ENCODE measurements at regions not wholly inside any gene's neighbourhood (a gene's known extent, or its start where the extent isn't known, plus 50 kb on each side); places are given as distances from the start of the nearest gene placed in this dataset.

DNA sequence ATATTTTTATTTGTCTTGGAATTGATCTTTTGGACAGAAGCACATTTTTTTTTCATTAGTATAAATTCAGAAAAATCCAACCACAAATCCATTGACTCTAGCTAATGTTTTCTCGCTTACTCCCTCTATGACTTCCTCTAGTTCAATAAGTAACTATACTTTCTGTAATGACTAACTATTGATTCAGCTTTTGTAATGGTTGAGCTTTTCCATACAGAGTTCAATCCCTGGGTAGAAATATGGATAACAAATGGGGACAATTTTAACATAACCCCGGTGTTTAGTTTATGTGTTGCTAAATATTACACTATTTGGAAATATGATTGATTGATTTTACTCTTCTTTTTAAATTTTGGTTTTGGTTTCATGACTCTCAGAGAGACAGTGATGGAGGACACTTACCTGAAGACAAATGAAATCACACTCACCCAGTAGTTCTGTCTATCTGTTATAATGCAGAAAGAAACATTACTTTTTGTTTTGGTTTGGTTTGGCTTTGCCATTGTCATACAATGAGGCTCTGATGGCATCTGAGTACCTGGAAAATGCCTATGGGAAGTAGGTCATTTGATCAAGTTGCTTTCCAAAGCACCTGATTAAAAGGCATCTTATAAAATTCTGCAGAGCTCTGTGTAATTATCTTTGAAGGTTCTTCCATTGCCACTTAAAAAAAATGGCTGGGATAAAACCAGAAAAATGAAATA is 309.7 kb upstream of the MPDZ start:
- Histone ChIP-seq H3K9me3 (ENCODE audit: control insufficient read depth in 3 of 3, low read length in 3 of 3) (no peaks in the 10 kb centered on the region), H3K27me3 (ENCODE audit: control insufficient read depth in 3 of 3, insufficient read depth in 3 of 3, low read length in 3 of 3) (no peaks in the 10 kb centered on the region), H3K36me3 (ENCODE audit: control insufficient read depth in 3 of 3, insufficient read depth in 3 of 3, low read length in 3 of 3) (no peaks in the 10 kb centered on the region), H3K4me1 (ENCODE audit: control insufficient read depth in 3 of 3, insufficient read depth in 3 of 3, low read length in 3 of 3) (peaks cover 0 to 8% (median 0%) of the 10 kb centered on the region in 3 donors), H3K27ac (ENCODE audit: low read depth, low read length) (no peak overlapping the region), H3K4me3 (ENCODE audit: low read length in 3 of 3) (no peak overlapping the region), H3K9ac (ENCODE audit: low read depth in 1 of 3, low read length in 3 of 3) (no peak overlapping the region)

DNA sequence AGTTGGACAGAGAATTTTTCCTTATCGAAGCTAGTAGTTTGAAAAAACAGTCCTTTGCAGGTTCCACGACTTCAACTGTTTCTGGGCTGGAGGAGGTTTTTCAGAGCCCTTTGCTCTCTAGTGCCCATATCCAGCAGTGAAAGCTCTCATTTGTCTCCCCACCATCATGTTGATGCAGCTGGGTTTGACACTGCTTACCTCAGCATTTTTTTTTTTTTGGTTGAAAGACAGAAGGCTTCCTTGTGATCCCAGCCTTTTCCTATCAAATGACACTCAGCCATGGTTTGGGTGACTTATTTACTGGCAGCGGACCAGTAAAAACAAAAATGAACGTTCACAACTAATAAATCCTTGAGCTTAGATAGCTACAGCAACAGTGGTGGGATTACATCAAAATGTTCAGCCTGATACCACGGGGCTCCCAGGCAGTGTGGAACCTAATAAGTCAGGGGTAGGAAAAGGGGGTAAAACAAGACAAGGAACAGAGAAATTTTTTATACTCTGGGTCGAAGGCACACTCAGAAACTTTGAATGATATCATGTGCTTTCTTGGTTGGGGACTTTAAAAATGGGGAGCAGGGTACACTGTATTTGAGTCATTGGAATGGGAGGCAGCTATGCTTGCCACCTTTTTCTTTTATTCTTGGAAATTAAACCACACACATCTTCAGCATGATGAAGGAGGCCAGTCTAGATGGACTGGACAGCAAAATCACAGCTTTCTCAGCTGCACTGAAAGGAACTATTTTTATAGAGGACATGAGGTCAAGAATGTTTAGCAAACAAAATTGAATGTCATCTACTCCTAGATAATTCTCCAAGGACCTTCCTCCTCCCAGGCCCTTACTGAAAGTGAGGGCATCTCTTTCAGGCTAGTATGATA is 308.9 kb upstream of the MPDZ start:
- no peaks in the 10 kb centered on the region for H3K36me3 ChIP-seq (ENCODE audit: control insufficient read depth in 3 of 3, insufficient read depth in 3 of 3, low read length in 3 of 3)
- H3K27me3 ChIP-seq (ENCODE audit: control insufficient read depth in 3 of 3, insufficient read depth in 3 of 3, low read length in 3 of 3) = no peaks in the 10 kb centered on the region
- peak overlapping the region; percentile 45 for H3K27ac ChIP-seq (ENCODE audit: low read depth, low read length)
- H3K4me1 ChIP-seq (ENCODE audit: control insufficient read depth in 3 of 3, insufficient read depth in 3 of 3, low read length in 3 of 3) = peaks cover 0 to 8% (median 0%) of the 10 kb centered on the region in 3 donors
- H3K9me3 ChIP-seq (ENCODE audit: control insufficient read depth in 3 of 3, low read length in 3 of 3) = no peaks in the 10 kb centered on the region
- H3K4me3 ChIP-seq (ENCODE audit: low read length in 3 of 3) = no peak overlapping the region
- no peak overlapping the region for H3K9ac ChIP-seq (ENCODE audit: low read depth in 1 of 3, low read length in 3 of 3)

DNA sequence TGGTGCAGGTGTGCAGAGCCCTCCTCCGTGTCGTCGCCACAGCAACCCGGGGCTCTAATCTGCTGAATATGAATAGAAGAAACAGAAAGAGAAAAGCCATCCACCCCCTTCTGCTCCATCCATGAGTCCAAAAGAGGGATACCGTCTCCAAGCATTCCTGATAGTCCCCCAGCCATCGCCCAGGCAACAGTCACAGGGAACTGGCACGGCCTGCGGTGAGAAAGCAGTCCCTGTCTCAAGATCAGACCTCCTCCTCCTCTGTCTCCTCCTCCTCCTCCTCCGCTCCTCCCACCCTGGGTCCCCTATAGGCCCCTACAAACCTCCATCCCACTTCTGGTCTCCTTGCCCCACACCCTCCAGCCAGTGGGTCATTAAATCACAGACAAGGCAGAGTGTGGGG is 308.1 kb upstream of the MPDZ start:
- no peaks in the 10 kb centered on the region for H3K36me3 ChIP-seq (ENCODE audit: control insufficient read depth in 3 of 3, insufficient read depth in 3 of 3, low read length in 3 of 3)
- H3K27ac ChIP-seq (ENCODE audit: low read depth, low read length) = no peak overlapping the region
- H3K9ac ChIP-seq (ENCODE audit: low read depth in 1 of 3, low read length in 3 of 3) = no peak overlapping the region
- no peaks in the 10 kb centered on the region for H3K27me3 ChIP-seq (ENCODE audit: control insufficient read depth in 3 of 3, insufficient read depth in 3 of 3, low read length in 3 of 3)
- H3K4me1 ChIP-seq (ENCODE audit: control insufficient read depth in 3 of 3, insufficient read depth in 3 of 3, low read length in 3 of 3) = peaks cover 0 to 8% (median 0%) of the 10 kb centered on the region in 3 donors
- peak overlapping the region in 1 of 3 donors; percentile 14 for H3K4me3 ChIP-seq (ENCODE audit: low read length in 3 of 3)
- H3K9me3 ChIP-seq (ENCODE audit: control insufficient read depth in 3 of 3, low read length in 3 of 3) = no peaks in the 10 kb centered on the region

DNA sequence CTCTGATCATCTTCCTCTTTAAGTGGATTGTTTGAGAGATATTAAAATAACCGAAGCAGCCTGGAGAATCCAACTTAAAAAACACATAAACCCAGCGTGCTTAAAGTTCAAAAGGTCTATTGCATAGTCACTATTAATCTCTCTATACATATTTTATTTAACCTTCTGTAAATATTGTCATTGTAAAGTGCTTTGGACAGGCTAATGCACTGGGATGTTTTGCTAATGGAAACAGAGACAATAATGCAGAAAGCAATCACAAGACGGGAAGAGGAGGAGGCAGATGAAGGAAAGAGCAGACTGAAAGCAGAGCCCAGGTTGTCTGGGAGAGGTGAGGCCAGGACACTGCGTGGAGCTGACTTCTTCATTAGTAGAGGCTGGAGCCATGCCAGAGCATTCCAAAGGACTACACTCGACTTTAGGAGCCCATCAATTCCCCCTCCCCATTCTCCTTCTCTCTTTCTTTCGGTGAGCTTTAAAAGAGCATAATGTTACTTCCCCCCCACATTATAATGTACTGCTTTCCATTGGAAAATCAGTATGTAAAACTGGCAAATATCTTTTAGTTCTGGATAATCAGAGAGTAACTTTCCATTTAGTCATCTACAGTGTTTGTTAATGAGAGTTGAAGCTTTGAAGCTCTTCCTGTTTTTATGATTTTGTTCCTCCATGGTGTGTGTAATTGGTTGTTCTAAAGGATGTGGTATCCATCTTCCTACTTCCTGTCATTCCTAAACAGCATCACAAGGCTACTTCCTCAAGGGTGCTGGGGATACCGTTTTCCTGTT is 307.3 kb upstream of the MPDZ start:
- Histone ChIP-seq H3K27ac (ENCODE audit: low read depth, low read length) (no peak overlapping the region), H3K9ac (ENCODE audit: low read depth in 1 of 3, low read length in 3 of 3) (no peak overlapping the region), H3K36me3 (ENCODE audit: control insufficient read depth in 3 of 3, insufficient read depth in 3 of 3, low read length in 3 of 3) (no peaks in the 10 kb centered on the region), H3K4me1 (ENCODE audit: control insufficient read depth in 3 of 3, insufficient read depth in 3 of 3, low read length in 3 of 3) (peaks cover 0 to 8% (median 0%) of the 10 kb centered on the region in 3 donors), H3K27me3 (ENCODE audit: control insufficient read depth in 3 of 3, insufficient read depth in 3 of 3, low read length in 3 of 3) (no peaks in the 10 kb centered on the region), H3K4me3 (ENCODE audit: low read length in 3 of 3) (no peak overlapping the region), H3K9me3 (ENCODE audit: control insufficient read depth in 3 of 3, low read length in 3 of 3) (no peaks in the 10 kb centered on the region)

DNA sequence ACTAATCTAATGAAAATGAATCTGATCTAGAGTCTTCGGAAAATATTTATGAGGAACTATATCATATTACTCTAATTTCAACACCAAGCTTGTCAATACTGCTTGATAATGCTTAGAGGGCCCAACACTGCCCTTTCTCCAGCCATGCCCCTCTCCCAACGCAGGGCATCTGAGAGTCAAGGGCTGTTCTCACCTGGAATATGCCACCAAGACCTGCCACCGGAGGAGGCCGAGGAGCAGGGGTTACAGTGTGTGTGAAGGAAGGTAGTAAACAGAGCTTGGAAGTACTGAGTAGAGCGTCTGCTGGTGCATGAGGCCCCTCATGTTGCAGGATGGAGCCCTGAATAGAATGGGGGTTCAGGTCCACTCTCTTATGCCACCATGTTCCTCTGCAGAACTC is 301.3 kb upstream of the MPDZ start:
- no peak overlapping the region for H3K4me3 ChIP-seq (ENCODE audit: low read length in 3 of 3)
- no peaks in the 10 kb centered on the region for H3K36me3 ChIP-seq (ENCODE audit: control insufficient read depth in 3 of 3, insufficient read depth in 3 of 3, low read length in 3 of 3)
- H3K27me3 ChIP-seq (ENCODE audit: control insufficient read depth in 3 of 3, insufficient read depth in 3 of 3, low read length in 3 of 3) = no peaks in the 10 kb centered on the region
- no peak overlapping the region for H3K27ac ChIP-seq (ENCODE audit: low read depth, low read length)
- H3K9me3 ChIP-seq (ENCODE audit: control insufficient read depth in 3 of 3, low read length in 3 of 3) = no peaks in the 10 kb centered on the region
- H3K4me1 ChIP-seq (ENCODE audit: control insufficient read depth in 3 of 3, insufficient read depth in 3 of 3, low read length in 3 of 3) = no peaks in the 10 kb centered on the region
- H3K9ac ChIP-seq (ENCODE audit: low read depth in 1 of 3, low read length in 3 of 3) = no peak overlapping the region

DNA sequence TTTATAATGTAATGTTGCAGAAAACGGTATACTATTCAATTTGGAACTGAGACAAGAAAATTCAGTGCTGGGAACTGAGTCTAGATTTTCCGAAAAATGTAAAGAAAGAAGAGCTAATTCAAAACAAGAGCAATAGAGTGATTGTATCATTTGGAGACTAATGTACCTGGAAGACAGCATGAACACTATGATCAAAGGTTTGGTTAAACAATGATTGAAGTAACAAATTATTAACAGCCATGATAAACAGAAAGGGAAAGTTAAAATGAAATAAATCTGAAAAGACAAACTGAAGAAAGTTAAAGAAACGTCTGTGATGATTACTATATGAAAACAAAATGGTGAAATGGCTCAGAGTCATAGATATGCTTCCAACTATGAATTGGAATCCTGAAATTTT is 300.6 kb upstream of the MPDZ start:
- no peaks in the 10 kb centered on the region for H3K4me1 ChIP-seq (ENCODE audit: control insufficient read depth in 3 of 3, insufficient read depth in 3 of 3, low read length in 3 of 3)
- H3K27ac ChIP-seq (ENCODE audit: low read depth, low read length) = no peak overlapping the region
- H3K4me3 ChIP-seq (ENCODE audit: low read length in 3 of 3) = no peak overlapping the region
- no peaks in the 10 kb centered on the region for H3K27me3 ChIP-seq (ENCODE audit: control insufficient read depth in 3 of 3, insufficient read depth in 3 of 3, low read length in 3 of 3)
- H3K9ac ChIP-seq (ENCODE audit: low read depth in 1 of 3, low read length in 3 of 3) = no peak overlapping the region
- no peaks in the 10 kb centered on the region for H3K36me3 ChIP-seq (ENCODE audit: control insufficient read depth in 3 of 3, insufficient read depth in 3 of 3, low read length in 3 of 3)
- H3K9me3 ChIP-seq (ENCODE audit: control insufficient read depth in 3 of 3, low read length in 3 of 3) = no peaks in the 10 kb centered on the region

DNA sequence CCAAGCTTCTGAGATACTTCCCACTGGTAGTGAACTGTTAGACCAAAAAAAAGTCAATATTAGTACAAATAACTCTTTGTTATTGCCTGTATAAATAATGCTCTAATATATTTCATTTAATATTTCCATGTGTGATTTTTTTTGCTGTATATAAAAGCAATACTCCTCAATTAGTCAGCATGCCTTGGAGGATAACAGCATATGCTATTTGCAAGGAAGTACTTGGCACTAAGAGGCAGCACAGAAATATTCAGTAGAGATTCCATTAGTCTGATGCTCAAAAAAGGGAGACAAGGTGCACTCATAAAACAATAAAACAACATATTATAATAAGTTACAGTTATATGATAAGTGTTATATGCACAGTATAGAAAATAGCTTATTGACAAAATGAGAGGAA is 296.6 kb upstream of the MPDZ start:
- Histone ChIP-seq H3K9me3 (ENCODE audit: control insufficient read depth in 3 of 3, low read length in 3 of 3) (no peaks in the 10 kb centered on the region), H3K27me3 (ENCODE audit: control insufficient read depth in 3 of 3, insufficient read depth in 3 of 3, low read length in 3 of 3) (no peaks in the 10 kb centered on the region), H3K36me3 (ENCODE audit: control insufficient read depth in 3 of 3, insufficient read depth in 3 of 3, low read length in 3 of 3) (no peaks in the 10 kb centered on the region), H3K4me3 (ENCODE audit: low read length in 3 of 3) (no peak overlapping the region), H3K4me1 (ENCODE audit: control insufficient read depth in 3 of 3, insufficient read depth in 3 of 3, low read length in 3 of 3) (no peaks in the 10 kb centered on the region), H3K9ac (ENCODE audit: low read depth in 1 of 3, low read length in 3 of 3) (no peak overlapping the region), H3K27ac (ENCODE audit: low read depth, low read length) (no peak overlapping the region)

DNA sequence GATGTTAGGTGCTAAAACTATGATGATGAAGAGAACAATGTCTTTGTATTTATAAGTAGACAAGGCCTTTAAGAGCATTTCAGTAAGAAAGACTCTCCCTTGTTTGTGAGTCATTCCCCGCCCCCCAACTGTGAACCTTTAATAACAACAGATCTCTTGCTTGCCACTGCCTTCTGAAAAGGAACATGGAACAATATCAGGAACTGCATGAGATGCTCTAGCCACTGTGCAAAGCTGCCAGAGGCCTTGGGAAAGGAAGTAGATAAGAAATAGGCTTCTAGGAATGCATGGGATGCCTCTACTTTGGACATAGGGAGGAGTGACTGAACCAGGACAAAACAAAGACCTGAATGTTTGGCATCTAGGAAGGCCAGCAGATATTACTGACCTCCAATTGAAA is 296.1 kb upstream of the MPDZ start:
- Histone ChIP-seq H3K4me1 (ENCODE audit: control insufficient read depth in 3 of 3, insufficient read depth in 3 of 3, low read length in 3 of 3) (peaks cover 0 to 2% (median 0%) of the 10 kb centered on the region in 3 donors), H3K36me3 (ENCODE audit: control insufficient read depth in 3 of 3, insufficient read depth in 3 of 3, low read length in 3 of 3) (no peaks in the 10 kb centered on the region), H3K9me3 (ENCODE audit: control insufficient read depth in 3 of 3, low read length in 3 of 3) (no peaks in the 10 kb centered on the region), H3K4me3 (ENCODE audit: low read length in 3 of 3) (no peak overlapping the region), H3K9ac (ENCODE audit: low read depth in 1 of 3, low read length in 3 of 3) (no peak overlapping the region), H3K27me3 (ENCODE audit: control insufficient read depth in 3 of 3, insufficient read depth in 3 of 3, low read length in 3 of 3) (no peaks in the 10 kb centered on the region), H3K27ac (ENCODE audit: low read depth, low read length) (no peak overlapping the region)

DNA sequence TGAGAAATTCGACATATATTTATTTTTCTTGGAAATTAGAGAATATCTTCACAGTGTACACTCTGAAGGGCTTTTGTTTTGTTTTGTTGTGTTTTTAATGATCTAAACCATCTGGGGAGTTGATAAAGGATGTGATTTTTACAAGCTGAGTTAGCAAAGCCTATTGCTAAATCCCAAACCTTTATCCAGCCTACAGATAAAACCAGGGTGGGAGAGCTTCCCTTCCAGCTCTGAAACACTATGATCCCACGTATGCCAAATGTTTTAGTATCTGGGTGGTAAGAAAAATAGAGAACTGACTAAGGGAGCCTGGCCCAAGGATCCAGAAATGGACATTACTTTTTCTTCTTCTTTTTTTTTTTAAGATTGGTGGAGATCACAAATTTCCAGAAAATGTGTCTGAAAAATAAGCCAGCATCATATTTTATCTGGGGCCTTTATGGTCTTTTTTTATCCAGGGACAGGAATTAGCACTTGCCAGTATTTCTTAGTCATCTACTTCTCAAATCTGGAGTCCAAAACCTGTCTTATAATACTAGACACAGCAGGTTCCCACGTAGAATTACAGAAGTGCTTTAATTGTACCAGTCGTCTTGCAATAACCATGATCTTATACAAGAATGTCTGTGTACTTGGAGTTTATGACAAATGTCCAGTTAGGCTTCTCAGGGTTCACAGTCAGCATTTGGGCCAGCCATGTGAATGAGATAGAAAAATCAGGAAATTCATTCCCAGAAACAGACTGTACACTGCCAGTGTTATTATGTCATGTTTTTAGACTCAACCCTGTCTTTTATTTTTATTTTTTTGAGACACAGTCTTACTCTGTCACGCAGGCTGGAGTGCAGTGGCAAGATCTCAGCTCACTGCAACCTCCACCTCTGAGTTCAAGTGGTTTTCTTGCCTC is 290.8 kb upstream of the MPDZ start:
- no peaks in the 10 kb centered on the region for H3K27me3 ChIP-seq (ENCODE audit: control insufficient read depth in 3 of 3, insufficient read depth in 3 of 3, low read length in 3 of 3)
- no peaks in the 10 kb centered on the region for H3K36me3 ChIP-seq (ENCODE audit: control insufficient read depth in 3 of 3, insufficient read depth in 3 of 3, low read length in 3 of 3)
- H3K9ac ChIP-seq (ENCODE audit: low read depth in 1 of 3, low read length in 3 of 3) = no peak overlapping the region
- no peak overlapping the region for H3K4me3 ChIP-seq (ENCODE audit: low read length in 3 of 3)
- H3K27ac ChIP-seq (ENCODE audit: low read depth, low read length) = peak overlapping the region; percentile 64
- peaks cover 10 to 15% (median 10%) of the 10 kb centered on the region in 3 donors for H3K4me1 ChIP-seq (ENCODE audit: control insufficient read depth in 3 of 3, insufficient read depth in 3 of 3, low read length in 3 of 3)
- H3K9me3 ChIP-seq (ENCODE audit: control insufficient read depth in 3 of 3, low read length in 3 of 3) = no peaks in the 10 kb centered on the region

All from skeletal muscle tissue (tissue), 3 donors.